CD4-positive, alpha-beta T cell treated with Interleukin-12 subunit alpha and Interleukin-12 subunit beta, for 1 hour (primary cell): ENCODE measurements at regions not wholly inside any gene's neighbourhood (a gene's known extent, or its start where the extent isn't known, plus 50 kb on each side); places are given as distances from the start of the nearest gene placed in this dataset.

Experiments
- DNase-seq: peaks from one replicate; pipeline ENCODE4 v3.0.0-alpha.2; 2020

DNA sequence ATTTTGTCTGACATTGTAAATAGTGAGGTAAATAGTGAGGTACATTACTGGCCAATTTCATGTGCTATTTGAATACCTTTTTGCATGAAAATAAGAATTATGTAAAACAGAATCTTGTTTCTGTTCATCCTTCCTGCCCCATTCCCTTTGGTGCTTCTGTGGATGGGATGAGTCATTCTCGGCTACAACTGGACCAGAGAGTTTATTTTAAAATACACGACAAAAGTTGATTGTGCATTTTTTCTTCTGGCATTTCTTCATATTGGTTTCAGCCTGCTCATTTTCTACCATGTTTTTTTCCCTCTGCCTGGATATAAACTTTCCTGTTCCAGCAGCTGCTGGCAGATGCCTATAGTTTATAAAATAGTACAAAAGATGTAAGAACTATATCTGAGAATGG, 107.5 kb downstream of the CYSLTR2 start:
- DNase-seq, result no peak

DNA sequence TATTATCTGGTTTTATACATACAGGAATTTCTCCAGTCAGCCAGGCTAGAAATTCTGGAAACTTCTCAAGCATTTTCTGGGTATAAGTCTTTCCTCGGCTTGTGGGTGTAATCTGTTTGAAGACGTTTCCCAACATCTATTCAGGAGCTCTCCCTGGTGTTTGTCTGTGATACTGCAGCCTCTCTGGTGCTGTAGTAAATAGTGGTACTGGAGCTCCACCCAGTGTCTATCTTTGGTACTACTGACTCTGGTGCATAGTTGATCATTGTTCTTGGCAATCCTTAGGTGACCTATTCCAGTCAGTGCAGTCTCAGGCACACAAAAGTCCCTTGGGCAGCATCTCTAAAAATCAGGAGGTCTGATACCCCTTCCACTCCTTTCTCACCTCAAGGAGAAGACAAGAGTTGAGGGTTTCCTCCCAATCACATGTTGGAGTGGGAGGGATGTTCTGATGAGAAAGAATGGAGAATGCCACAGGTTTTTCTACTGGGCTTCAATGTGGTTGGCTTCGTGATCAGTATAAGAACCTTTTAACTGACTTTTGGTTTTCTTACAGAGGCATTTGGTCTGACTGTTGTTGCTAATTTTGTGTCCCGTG, 115.5 kb downstream of the CYSLTR2 start:
- DNase-seq, result peak; percentile 89

DNA sequence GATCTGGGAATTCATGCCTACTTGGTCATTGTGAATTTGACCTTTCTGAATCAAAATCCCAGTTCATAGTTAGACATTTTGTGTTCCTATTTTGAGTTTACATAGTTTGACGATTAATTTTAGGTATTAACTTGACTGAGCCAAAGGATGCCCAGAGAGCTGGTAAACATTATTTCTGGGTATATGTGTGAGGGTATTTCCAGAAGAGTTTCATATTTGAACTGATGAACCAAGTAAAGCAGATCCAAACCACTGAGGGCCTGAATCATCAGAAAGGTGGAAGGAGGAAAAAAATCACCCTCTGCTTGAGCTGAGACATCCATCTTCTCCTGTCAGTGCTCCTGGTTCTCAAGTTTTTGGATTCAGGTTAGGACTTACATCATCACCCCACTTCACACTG, 116.6 kb downstream of the CYSLTR2 start:
- no peak for DNase-seq

GRCh38 chr13:48772908-48773307, 119.2 kb downstream of the CYSLTR2 start:
- DNase-seq, result no peak

DNA sequence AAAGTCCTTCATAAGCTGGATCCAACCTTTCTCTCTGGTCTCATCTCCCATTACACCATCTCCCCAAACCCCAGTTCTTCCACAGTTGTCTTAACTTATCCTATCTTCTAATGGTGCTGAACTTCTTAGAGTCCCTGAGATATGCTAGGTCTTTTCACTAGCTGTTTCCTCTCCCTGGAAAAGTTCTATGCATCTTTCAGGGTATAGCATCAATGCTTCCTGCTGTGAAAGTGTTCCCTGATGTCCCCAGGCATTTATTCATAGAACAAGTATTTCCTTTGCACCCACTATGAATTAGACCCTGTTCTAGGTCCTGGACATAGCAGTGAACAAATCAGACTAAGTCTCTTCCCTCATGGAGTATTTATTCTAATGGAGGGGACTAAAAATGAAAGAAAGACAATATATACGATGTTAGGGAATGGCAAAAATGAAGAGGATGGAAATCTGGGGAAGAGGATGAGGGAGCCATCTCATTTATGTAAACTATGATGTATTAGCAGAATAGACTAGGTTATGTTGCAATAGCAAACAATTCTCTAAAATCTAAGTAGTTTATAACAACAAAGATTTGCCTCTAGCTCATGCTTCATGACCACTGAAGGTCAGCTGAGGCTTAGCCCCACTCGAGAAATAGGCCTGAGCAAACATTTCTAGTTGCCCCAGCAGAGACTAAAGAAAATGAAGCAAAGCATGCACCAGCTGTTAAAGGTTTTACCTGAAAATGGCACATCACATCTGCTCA, 120.0 kb downstream of the CYSLTR2 start:
- no peak for DNase-seq

DNA sequence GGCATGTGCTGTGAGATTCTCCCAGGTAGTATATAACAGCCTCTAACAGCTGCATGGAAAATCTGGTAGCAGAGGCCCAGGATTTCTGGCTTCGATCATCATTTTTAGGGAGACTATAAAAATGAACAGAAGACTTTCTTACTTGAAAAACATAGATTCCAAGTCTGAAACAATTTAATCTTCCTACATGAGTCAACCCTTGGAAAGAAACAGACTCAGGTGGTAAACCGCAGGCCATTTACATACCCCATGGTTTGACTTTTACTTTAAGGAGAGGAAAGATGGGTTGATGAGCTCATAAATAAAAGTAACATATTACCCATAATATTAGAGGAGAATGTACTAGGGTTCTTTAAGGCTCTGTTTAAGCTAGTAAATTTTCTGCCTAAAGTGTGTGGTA, 121.6 kb downstream of the CYSLTR2 start:
- no peak for DNase-seq

- no peak for DNase-seq
Measured at GRCh38 chr13:48775804-48776203, 122.1 kb downstream of the CYSLTR2 start.

GRCh38 chr13:48776401-48776800, 122.7 kb downstream of the CYSLTR2 start:
- no peak for DNase-seq

DNA sequence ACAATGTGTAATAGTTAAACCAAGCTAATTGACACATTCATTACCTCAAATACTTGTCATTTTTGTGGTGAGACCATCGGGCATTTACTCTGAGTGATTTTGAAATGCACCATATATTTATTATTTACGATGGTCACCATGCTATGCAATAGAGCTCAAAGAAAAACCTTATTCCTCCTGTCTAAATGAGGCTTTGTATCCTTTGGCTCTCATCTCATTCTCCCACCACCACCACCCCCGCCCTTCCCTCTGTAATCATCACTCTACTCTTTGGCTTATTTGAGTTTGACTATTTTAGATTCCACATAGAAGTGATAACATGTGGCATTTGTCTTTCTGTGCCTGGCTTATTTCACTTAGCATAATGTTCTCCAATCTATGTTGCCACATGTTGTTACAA, 124.9 kb downstream of the CYSLTR2 start:
- DNase-seq, result no peak

DNA sequence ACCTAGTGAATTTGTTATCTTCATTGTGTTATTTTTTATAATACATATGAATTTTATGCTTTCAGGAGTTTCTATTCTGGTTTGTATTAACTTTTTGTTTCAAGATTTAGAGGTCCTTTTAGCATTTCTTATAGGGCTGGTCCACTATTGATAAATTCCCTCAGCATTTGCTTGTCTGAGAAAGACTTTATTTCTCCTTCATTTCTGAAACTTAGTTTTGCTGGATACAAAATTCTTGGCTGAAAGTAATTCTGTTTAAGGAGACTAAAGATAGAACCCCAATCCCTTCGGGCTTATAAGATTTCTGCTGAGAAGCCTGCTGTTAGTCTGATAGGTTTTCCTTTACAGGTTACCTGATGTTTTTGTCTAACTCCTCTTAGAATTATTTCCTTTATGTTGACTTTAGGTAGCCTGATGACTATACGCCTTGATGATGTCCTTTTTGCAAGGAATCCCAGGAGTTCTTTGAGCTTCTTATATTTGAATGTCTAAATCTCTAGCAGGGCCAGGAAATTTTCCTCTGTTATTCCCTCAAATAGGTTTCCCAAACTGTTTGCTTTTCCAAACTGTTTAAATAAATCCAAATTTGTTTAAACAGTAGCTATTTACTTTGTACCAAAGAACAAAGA, 127.1 kb downstream of the CYSLTR2 start:
- no peak for DNase-seq

- DNase-seq, result no peak
Measured at GRCh38 chr13:48782429-48782840, 128.7 kb downstream of the CYSLTR2 start.

GRCh38 chr13:48783181-48783630, 129.5 kb downstream of the CYSLTR2 start:
- DNase-seq, result peak; percentile 23

DNA sequence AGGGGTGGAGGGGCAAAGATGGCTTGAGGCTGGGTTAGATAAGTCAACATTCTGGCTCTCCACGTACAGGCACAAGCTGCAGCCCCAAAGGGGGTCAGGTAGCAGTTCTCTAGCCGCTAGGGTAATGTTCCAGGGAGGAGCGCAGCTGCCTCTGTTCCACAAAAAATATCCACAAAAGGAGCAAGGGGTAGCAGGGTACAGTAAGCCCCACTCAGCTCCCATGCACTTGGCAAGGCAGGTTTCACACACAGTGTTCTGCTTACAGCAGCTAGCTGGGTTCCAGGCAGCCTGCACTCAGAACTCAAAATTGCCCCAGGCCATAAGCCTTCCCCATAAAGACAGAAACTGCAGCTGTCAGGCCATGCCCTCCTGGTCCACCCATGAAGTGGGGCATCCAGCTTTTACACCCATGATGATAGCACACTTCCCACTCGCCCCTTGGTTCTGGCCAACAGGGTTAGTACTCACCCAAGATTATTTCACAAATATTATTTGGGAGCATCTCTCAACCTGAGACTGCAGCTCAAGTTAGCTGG, 130.0 kb downstream of the CYSLTR2 start:
- no peak for DNase-seq

- no peak for DNase-seq
Measured at GRCh38 chr13:48784916-48785548, 131.3 kb downstream of the CYSLTR2 start.

GRCh38 chr13:48790199-48790598, 136.5 kb downstream of the CYSLTR2 start:
- no peak for DNase-seq

DNA sequence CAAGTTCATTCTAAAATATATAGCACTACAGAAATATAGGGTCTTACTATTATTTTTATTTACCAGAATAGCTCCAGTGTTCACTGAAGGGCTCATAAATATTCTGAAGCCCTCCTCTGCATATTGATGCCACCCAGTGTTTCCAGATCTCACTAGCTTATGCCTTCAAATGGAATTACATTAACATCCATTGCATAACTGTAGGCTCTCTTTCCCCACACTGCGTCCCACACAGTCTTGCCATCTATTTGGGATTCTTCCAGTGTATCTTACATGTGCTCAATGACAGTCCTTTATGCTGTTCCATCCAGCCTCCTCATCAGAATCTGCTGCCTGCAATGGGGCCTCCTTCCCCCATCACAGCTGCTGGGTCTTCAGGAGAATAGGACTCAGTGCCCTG, 137.2 kb downstream of the CYSLTR2 start:
- no peak for DNase-seq

DNA sequence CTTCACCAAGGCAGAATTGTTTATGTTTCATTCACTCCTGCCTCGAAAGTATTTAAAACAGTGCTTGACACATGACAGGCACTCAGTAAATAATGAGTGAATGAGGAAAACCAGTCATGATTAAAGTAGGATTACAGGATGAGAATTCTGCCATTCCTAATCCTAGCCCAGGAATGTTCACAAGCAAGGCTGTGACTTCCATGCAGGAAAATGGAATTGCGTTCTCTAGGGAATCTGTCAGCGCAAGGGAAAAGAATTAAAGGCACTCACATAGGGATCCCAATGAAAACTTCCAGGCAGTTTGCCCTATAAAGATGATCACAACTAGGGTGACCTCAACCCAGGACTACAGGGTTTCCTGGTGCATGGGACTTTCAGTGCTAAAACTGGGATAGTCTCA, 143.4 kb downstream of the CYSLTR2 start:
- no peak for DNase-seq

- no peak for DNase-seq
Measured at GRCh38 chr13:48797761-48798160, 144.0 kb downstream of the CYSLTR2 start.

DNA sequence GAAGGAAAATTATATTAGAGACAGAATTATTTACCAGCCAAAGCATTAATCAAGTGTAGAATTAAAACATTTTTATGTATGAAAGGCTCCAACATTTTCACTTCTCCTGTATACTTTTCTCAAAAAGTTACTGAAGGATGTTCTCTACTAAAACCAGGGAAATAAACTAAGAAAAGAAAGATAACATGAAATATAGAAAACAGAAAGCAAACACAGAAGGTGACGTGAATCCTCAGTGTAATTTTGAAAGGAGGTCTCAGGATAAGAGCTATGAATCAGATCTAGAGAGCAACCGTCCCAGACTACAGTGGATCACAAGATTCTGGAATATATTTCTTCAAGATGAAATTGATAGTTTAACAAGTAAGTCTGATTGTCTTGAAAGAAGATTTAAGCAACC, 144.5 kb downstream of the CYSLTR2 start:
- DNase-seq, result no peak

- no peak for DNase-seq
Measured at GRCh38 chr13:48801255-48801654, 147.5 kb downstream of the CYSLTR2 start.

- peak; percentile 8 for DNase-seq
Measured at GRCh38 chr13:48804821-48805601, 151.3 kb downstream of the CYSLTR2 start.

DNA sequence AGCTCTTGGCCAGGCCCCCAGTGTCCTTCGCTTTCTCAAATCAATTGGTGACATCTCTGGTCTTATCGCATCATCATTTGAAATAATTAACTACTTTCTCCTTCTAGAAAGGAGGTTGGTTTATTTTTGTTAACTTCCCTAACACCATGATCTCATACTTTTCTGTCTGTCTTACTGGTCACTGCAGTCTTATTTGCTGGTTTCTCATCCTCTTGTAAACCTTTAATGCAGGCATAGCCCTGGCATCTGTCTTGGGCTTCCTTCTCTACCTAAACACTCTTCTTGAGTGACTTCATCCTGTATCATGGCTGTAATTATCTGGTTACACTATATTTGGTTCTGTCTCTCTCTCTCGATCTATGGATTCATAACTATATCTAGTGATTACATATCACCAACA, 152.8 kb downstream of the CYSLTR2 start:
- DNase-seq, result no peak

DNA sequence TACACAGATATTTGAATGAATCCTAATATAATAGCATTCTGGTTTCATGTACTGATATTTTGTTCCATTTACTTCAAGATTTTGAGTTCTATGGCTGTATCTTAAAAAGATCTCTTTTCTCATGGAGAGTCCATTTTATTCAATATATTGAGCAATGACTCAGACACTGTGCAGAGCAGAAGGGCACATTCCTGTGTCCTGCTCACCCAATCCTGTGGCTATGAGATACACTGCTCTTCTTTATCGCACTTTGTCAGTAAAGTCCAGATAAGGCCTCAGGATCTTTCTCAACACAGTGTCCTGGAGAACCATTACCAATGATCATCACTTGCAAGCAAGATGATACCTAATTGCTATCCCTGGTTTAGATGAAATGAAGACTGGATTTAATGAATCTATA, 155.0 kb downstream of the CYSLTR2 start:
- DNase-seq, result no peak
